ENCODE measurements at regions not wholly inside any gene's neighbourhood (a gene's known extent, or its start where the extent isn't known, plus 50 kb on each side); places are given as distances from the start of the nearest gene placed in this dataset.

DNA sequence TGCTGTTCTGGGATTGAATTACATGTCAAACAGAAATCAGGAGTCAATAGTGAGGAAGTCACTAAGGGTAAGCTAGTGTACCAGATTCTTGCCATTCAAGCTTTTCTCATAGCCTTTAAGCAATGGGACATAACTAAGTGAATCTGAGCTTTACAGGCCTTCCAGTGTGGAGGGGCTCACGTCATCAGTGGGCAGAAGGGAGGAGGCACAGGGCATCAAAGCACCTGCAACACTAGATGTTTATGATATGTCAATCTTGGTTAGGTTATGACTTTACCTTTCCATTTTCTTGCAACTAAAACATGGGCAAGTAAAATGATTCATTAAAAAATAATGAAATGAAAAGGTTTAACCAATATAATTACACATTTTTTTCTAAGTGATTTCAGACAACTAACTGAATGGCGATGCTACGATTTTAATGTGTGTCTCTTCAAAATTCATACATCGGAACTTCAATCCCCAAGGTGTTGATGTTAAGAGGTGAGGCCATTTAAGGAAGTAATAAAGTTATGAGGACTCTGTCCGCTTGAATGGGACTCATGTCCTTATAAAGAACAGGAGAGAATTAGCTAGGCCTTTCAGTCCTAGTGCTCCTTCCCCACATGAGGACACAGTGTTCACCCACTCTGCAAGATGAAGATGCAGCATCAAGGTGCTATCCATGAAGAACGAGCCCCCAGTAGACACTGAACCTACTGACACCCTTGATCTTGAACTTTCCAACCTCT lies 1169.2 kb upstream of the NXPH2 start:
- TF ChIP-seq, protein P1, sequence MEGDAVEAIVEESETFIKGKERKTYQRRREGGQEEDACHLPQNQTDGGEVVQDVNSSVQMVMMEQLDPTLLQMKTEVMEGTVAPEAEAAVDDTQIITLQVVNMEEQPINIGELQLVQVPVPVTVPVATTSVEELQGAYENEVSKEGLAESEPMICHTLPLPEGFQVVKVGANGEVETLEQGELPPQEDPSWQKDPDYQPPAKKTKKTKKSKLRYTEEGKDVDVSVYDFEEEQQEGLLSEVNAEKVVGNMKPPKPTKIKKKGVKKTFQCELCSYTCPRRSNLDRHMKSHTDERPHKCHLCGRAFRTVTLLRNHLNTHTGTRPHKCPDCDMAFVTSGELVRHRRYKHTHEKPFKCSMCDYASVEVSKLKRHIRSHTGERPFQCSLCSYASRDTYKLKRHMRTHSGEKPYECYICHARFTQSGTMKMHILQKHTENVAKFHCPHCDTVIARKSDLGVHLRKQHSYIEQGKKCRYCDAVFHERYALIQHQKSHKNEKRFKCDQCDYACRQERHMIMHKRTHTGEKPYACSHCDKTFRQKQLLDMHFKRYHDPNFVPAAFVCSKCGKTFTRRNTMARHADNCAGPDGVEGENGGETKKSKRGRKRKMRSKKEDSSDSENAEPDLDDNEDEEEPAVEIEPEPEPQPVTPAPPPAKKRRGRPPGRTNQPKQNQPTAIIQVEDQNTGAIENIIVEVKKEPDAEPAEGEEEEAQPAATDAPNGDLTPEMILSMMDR (conservative IDR thresholded peaks at IDR 0.05; ENCODE audit: control insufficient read depth, insufficient read depth, low read depth, low read length), result no peak
- H3K4me3 ChIP-seq (ENCODE audit: control insufficient read depth, low read depth, low read length), result no peak overlapping the region
- no peak for DNase-seq (ENCODE audit: low read depth)

DNA sequence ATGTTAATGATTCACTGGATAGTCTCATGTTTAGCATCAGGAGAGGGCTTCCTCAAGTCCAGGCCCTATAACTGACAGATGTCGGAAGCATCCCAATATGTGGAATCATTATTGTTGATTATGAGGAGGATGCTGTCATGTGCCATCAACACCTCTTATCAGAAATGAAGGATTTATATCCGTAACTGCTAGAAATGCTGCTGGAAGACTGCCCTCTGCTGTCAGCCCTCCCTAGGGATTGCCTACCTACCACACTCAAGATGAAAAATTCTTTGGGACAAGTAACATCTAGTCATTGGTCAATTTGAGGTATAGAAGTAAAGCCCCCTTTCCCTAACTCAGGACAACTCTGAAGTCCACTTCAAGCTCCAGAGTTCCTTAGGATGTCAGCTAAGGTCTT lies 1166.5 kb upstream of the NXPH2 start:
- H3K4me3 ChIP-seq (ENCODE audit: control insufficient read depth, low read depth, low read length), result no peak overlapping the region
- no peak for DNase-seq (ENCODE audit: low read depth)
- TF ChIP-seq, protein P1 (conservative IDR thresholded peaks at IDR 0.05; ENCODE audit: control insufficient read depth, insufficient read depth, low read depth, low read length), result no peak

DNA sequence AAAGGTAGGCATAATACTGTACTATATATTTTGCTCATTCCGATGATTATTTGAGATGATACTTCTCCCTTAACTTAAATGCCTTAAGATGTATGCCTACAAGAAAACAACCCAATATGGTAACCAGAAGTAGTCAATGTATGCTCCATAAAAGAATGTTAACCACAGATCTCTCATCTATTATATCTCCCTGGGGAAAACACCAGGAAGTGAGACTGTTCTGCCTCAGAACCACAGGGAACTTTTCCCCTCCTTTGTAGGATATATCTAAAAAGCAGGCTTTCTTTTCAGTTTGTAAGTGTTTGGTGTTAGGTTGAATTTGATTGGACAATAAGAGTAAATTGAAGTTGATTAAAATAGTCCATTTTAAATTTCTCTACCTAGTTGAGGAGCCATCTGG lies 1160.5 kb upstream of the NXPH2 start:
- peak; percentile 33 for DNase-seq (ENCODE audit: low read depth)
- H3K4me3 ChIP-seq (ENCODE audit: control insufficient read depth, low read depth, low read length), result no peak overlapping the region
- TF ChIP-seq, protein P1 (conservative IDR thresholded peaks at IDR 0.05; ENCODE audit: control insufficient read depth, insufficient read depth, low read depth, low read length), result no peak

DNA sequence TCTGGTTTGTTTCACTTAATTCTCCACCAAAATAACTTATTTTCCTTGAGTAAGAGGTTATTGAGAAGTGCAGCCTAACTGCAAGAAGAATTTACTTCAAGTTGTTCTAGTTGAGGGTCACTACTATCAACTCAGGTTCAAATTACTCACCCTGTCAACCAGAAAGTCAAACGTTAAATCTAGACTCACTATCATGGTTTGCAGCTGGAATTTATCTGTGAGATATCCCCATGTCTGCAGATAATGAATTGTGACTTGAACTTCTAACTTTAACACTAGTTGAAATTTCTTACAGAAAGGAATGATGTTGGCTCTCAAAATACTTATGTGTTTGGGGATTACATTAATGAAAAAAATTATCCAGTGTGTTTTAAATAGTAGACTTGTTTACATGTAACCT lies 1145.7 kb upstream of the NXPH2 start:
- no peak for DNase-seq (ENCODE audit: low read depth)
- no peak overlapping the region for H3K4me3 ChIP-seq (ENCODE audit: control insufficient read depth, low read depth, low read length)
- TF ChIP-seq, protein P1 (conservative IDR thresholded peaks at IDR 0.05; ENCODE audit: control insufficient read depth, insufficient read depth, low read depth, low read length), result no peak

DNA sequence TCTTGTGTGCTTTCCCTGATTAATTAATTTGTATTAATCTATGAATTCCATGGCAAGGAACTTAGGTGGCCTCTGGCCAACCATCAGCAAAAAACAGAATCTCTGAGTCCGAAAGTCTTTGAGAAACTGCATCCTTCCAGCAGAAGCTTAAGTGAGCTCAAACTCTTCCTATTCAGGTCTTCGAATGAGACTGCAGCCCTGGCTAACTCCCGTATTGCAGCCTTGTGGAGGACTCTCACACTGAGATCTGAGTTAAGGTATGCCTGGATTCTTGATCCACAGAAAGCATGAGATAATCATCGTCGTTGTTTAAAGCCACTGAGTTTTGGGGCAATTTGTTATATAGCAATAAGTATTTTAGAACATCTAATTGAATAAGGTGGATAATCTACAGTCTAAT lies 1143.9 kb upstream of the NXPH2 start:
- DNase-seq (ENCODE audit: low read depth), result no peak
- H3K4me3 ChIP-seq (ENCODE audit: control insufficient read depth, low read depth, low read length), result no peak overlapping the region
- TF ChIP-seq, protein P1 (conservative IDR thresholded peaks at IDR 0.05; ENCODE audit: control insufficient read depth, insufficient read depth, low read depth, low read length), result no peak

DNA sequence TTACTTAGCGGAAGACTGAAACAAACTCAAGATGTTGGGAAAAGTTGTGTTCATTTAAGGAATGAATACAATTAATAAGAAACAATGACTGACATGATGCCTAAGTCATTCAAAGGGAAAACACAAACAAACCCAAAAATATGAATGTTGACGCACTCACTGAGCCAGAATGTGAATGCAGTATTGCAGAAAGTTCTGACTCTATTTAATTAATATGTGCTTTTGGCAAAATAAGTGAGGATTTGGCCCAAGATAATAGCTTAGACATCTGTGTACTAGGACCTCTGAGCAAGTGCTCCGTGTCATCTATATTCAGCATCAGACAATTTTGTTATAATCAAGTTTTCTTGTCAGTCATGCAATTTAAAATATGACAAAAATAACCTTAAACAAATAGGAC lies 1138.8 kb upstream of the NXPH2 start:
- DNase-seq (ENCODE audit: low read depth), result no peak
- H3K4me3 ChIP-seq (ENCODE audit: control insufficient read depth, low read depth, low read length), result no peak overlapping the region
- TF ChIP-seq, protein P1 (conservative IDR thresholded peaks at IDR 0.05; ENCODE audit: control insufficient read depth, insufficient read depth, low read depth, low read length), result no peak
